HFFc6 (cell line): ENCODE measurements at regions not wholly inside any gene's neighbourhood (a gene's known extent, or its start where the extent isn't known, plus 50 kb on each side); places are given as distances from the start of the nearest gene placed in this dataset.

Experiments used
- DNase-seq: peaks from one replicate; pipeline ENCODE4 v3.0.0-alpha.2; 2018
- H3K27ac Mint-ChIP-seq: 2 replicates; pipeline ENCODE4 v1.8.0; 2020; ENCODE audit warnings: mild to moderate bottlenecking, mixed read lengths
- H3K27me3 Mint-ChIP-seq: 2 replicates; pipeline ENCODE4 v1.8.0; 2021; ENCODE audit warnings: mild to moderate bottlenecking, moderate library complexity, mixed read lengths; ENCODE audit not compliant: insufficient read depth
- H3K36me3 Mint-ChIP-seq: 2 replicates; pipeline ENCODE4 v1.8.0; 2021; ENCODE audit warnings: low read depth, mixed read lengths
- H3K4me1 Mint-ChIP-seq: 2 replicates; pipeline ENCODE4 v1.8.0; 2020; ENCODE audit warnings: low read depth, mixed read lengths
- H3K4me3 Mint-ChIP-seq: 2 replicates; pipeline ENCODE4 v1.8.0; 2020; ENCODE audit warnings: mild to moderate bottlenecking, moderate library complexity, mixed read lengths
- H3K9me3 Mint-ChIP-seq: 2 replicates; pipeline ENCODE4 v1.8.0; 2020; ENCODE audit warnings: mild to moderate bottlenecking, mixed read lengths
- TF ChIP-seq, protein P1 (sequence below): fragments of 200-600 bp; sonication (generic); IDR thresholded peaks from 2 replicates; pipeline ENCODE4 v1.5.0; 2021; ENCODE audit warnings: antibody characterized with exemption, mild to moderate bottlenecking

DNA sequence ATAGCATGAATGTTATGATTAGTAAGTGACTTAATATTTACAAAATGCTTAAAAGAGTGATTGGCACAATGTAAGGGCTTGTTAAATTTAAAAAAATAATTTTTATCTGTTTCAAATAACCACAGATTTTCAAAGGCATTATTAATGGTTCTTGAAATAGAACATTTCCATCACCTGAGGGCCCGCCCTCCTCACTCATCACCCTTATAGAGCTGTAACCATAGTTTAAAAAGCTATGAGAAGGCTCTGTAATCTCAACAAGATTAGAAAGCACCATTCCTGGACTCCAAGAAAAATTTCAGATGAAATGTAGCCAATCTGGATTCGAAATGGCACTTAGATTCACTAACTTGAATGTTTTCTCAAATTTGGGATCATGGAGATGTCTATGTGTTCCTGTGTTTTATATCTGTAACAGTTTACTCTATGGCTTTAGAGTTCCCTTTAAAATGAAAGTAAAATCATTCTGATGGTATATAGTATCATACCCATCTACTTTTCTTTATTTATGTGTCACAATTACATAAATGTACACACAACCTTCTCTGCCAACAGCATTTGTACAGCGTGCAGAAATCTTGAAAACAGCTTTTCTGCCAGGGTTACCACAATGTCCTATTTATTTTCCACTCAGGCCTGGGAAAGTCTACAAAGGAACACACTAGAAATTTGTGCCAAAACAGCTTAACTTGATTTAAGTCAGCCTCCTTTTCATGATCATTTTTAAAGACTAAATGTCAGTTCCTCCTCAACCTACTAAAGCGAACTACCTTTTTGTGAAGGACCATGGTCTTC is 207.7 kb downstream of the TBX18 start:
- Mint-ChIP-seq H3K9me3 (peaks cover under 1% of the 10 kb centered on the region; the same call in 1 of the 2 replicates), H3K4me1 (peaks cover 23% of the 10 kb centered on the region; the same call in 1 of the 2 replicates), H3K27me3 (no peaks in the 10 kb centered on the region)

GRCh38 chr6:84554706-84555105 is 209.7 kb downstream of the TBX18 start:
- no peak overlapping the region for H3K4me3 Mint-ChIP-seq
- no peak overlapping the region for H3K27ac Mint-ChIP-seq
- H3K36me3 Mint-ChIP-seq: peaks cover 6% of the 10 kb centered on the region
- peaks cover 5% of the 10 kb centered on the region for H3K9me3 Mint-ChIP-seq
- H3K27me3 Mint-ChIP-seq: no peaks in the 10 kb centered on the region
- TF ChIP-seq, protein P1, sequence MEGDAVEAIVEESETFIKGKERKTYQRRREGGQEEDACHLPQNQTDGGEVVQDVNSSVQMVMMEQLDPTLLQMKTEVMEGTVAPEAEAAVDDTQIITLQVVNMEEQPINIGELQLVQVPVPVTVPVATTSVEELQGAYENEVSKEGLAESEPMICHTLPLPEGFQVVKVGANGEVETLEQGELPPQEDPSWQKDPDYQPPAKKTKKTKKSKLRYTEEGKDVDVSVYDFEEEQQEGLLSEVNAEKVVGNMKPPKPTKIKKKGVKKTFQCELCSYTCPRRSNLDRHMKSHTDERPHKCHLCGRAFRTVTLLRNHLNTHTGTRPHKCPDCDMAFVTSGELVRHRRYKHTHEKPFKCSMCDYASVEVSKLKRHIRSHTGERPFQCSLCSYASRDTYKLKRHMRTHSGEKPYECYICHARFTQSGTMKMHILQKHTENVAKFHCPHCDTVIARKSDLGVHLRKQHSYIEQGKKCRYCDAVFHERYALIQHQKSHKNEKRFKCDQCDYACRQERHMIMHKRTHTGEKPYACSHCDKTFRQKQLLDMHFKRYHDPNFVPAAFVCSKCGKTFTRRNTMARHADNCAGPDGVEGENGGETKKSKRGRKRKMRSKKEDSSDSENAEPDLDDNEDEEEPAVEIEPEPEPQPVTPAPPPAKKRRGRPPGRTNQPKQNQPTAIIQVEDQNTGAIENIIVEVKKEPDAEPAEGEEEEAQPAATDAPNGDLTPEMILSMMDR: no peak
- DNase-seq: no peak
- H3K4me1 Mint-ChIP-seq: peaks cover 23% of the 10 kb centered on the region; the same call in 1 of the 2 replicates

More for the DNA sequence above, 207.7 kb downstream of the TBX18 start:
- TF ChIP-seq, protein P1: no peak
- peaks cover under 1% of the 10 kb centered on the region; the same call in 1 of the 2 replicates for H3K36me3 Mint-ChIP-seq
- H3K4me3 Mint-ChIP-seq: peak overlapping the region; percentile 25; the same call in 1 of the 2 replicates
- DNase-seq: no peak
- H3K27ac Mint-ChIP-seq: no peak overlapping the region

GRCh38 chr6:84554074-84554473 is 210.3 kb downstream of the TBX18 start:
- Mint-ChIP-seq H3K4me3 (no peak overlapping the region), H3K4me1 (peaks cover 23% of the 10 kb centered on the region; the same call in 1 of the 2 replicates), H3K27ac (no peak overlapping the region), H3K36me3 (peaks cover 6% of the 10 kb centered on the region), H3K9me3 (peaks cover 5% of the 10 kb centered on the region), H3K27me3 (no peaks in the 10 kb centered on the region)
- TF ChIP-seq, protein P1: no peak
- DNase-seq: no peak

- DNase-seq: no peak
These were observed 210.9 kb downstream of the TBX18 start for GRCh38 chr6:84553527-84553926.

GRCh38 chr6:84551797-84552196 is 212.6 kb downstream of the TBX18 start:
- H3K36me3 Mint-ChIP-seq: peaks cover 6% of the 10 kb centered on the region
- H3K27me3 Mint-ChIP-seq: no peaks in the 10 kb centered on the region
- no peak overlapping the region for H3K4me3 Mint-ChIP-seq
- DNase-seq: no peak
- H3K27ac Mint-ChIP-seq: no peak overlapping the region
- TF ChIP-seq, protein P1: no peak
- H3K9me3 Mint-ChIP-seq: peaks cover 5% of the 10 kb centered on the region
- peaks cover 29% of the 10 kb centered on the region for H3K4me1 Mint-ChIP-seq

More at GRCh38 chr6:84553527-84553926, 210.9 kb downstream of the TBX18 start:
- Mint-ChIP-seq H3K4me1 (peaks cover 23% of the 10 kb centered on the region; the same call in 1 of the 2 replicates), H3K27me3 (no peaks in the 10 kb centered on the region), H3K9me3 (peaks cover 5% of the 10 kb centered on the region), H3K36me3 (peaks cover 6% of the 10 kb centered on the region), H3K4me3 (no peak overlapping the region), H3K27ac (no peak overlapping the region)
- TF ChIP-seq, protein P1: no peak
